CD4-positive, alpha-beta T cell treated with Interleukin-4 for 1 hour (primary cell): ENCODE measurements at regions not wholly inside any gene's neighbourhood (a gene's known extent, or its start where the extent isn't known, plus 50 kb on each side); places are given as distances from the start of the nearest gene placed in this dataset.
"Not testable (repeated sequence)": the region's sequence is repeated elsewhere in the genome, so short reads cannot be mapped to it uniquely, and the experiment has no call there.

Experiments
- DNase-seq, 2 donors: peaks; one replicate each; pipeline ENCODE4 v3.0.0-alpha.2; 2020 to 2022

DNA sequence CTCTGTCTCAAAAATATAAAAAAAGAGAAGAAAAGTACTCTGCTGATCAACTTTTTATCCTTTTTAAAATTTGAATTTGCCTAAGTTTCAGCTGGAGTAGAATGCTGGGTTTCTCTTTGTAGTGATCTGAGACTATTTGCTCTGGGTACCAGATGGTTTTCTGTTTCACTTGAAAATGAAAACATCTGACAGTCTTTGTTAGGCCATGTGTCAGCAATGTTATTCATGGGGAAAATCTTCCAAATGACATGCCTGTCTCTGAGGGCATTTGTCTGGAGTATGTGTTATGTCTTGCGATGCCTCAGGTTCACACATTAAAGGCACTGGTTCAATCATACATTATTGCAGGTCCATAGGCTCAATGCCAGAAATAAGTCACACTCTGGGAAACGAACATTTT is 175.3 kb upstream of the TMEM229A start:
- no peak for DNase-seq

DNA sequence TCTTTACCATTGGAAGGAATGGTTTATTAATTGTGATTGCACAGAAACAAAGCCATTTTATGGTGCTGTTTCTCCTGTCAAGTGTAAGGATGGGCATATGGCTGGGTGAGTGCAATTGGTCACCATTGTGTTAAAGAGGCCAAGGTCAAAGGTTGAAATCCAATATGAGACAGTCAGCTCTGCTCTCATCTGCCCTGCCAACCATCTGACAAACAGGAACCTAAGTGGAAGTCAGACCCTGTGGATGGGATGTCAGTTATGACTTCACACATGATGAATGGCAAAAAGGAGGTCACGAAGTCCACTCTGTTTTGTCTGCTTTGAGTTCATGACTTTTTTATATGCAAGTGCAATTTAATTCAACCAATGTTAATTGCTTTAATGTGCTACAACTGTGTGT is 172.7 kb upstream of the TMEM229A start:
- DNase-seq: no peak

DNA sequence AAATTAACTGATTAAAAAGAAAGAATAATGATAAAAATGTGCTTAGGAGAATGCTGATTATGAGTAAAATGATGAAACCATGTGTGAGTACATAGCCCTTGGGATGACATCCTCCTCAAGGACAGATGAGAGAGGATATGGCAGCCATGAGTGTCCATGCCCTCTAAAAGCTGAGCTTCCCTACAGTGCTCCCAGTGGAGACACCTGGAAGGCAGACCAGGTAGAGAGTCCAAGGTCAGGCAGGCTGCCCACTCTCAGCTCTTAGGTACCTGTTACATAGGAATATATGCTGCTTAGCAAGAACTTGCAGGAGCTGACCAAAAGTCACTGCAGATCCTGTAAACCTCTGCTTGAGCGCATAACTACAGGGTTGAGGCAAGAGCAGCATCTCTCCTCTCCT is 169.7 kb upstream of the TMEM229A start:
- DNase-seq: no peak

DNA sequence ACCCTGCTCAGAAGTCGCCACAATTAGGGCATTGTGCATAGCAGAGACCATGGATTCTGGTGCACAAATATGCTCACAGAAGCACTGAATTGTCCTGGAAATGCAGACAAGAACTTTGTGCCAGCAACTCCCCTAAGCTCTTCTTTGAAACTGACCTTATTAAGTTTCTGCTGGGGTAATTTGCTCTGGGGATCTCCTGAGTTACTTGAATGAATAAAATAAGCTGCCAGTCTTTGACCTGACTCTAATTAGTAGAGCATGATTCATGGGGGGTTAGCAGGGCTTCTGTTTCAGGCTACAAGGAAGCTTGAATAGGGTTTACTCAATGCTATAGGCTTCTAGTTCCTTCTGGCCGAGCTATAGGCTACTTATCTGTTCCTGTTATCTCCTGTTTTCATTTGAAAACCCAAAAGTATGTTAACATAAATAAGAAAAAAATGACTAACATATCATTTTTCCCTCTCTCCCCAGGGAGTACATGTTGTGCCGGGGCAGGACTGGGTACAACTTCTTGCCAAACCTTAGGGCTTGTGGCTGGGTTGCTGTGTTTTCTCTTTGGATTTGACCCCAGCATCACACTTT is 169.0 kb upstream of the TMEM229A start:
- DNase-seq: no peak

DNA sequence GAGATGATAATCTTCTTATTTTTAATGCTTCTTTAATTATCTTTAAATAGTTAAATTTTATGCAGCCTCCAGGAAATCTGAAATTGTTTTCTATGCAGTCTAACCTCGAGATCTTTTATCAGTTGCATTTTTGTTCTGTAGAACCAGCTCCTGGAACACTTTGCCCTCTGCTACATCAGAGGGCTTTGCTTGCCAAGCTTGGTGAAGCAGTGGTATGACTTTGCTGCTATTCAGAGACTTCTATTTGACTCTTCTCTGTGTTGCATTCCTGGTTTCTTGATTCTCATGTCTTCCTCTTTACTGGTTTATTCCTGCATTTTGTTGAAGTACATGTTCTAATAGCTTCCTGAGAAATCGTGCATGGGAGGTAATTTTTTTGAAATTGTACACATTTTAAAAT is 163.7 kb upstream of the TMEM229A start:
- no peak for DNase-seq

DNA sequence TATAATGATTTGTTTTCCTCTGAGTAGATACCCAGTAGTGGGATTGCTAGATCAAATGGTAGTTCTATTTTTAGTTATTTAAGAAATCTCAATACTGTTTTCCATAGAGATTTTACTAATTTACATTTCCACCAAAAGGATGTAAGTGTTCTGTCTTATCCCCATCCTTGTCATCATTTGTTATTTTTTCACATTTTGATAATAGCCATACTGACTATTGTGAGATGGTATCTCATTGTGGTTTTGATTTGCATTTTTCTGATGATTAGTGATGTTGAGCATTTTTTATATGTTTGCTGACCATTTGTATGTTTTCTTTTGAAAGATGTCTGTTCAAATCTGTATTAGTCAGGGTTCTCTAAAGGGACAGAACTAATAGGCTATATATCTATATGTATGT is 160.0 kb upstream of the TMEM229A start:
- DNase-seq: no peak

DNA sequence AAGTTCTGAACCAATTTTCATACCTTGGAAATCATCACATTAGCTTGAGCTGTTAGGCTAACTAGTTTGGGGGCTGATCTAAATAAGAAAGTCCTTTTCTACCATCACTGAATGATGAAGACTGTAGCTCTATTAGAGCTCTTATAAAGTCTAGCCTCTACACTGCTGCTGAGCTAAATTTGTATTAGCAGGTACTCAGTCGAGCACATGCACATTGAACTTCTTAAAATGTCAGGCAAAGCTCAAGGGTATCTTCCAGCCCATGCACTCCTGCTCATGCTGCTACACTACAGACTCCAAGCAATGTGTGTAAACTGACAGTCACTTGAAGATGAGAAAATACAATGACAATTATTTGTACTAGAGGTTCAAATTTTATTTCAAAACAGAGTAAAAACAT is 158.8 kb upstream of the TMEM229A start:
- DNase-seq: no peak

DNA sequence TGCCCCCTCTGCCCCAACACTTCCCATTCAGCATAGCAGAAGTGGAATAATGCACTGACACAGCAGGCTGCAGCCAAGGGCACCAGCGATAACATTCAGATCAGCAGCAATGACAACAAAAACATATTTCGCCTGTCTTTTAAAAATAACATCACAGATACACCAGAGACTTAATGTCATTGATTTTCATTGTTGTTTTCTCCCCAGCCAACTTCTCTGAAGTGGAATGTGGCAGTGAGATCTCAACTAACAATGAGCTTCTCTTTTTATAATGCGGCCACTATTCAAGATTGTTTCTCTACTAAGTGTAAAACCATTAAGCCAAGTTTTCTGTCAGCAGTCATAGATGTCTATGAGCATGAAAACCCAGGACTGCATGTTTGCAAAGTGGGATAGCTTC is 158.2 kb upstream of the TMEM229A start:
- no peak for DNase-seq

DNA sequence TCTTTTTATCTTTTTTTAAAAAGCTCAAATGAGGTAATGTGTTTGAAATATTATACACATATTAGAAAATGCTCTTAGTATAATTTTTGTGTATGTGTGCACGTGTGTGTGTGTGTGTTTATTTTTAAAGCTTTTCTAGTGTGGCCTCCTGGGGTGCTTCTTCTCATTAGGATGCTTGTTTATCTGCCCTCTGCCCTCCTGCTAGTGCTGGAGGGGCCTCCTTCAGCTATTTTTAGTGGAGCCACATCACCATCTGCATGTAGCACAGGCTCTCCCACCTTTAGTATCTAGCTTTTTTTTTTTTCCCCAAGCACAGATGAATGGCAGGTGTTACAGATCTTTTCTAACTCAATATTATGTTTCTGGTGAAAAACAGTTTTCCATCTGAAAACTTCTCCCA is 155.7 kb upstream of the TMEM229A start:
- DNase-seq: no peak

DNA sequence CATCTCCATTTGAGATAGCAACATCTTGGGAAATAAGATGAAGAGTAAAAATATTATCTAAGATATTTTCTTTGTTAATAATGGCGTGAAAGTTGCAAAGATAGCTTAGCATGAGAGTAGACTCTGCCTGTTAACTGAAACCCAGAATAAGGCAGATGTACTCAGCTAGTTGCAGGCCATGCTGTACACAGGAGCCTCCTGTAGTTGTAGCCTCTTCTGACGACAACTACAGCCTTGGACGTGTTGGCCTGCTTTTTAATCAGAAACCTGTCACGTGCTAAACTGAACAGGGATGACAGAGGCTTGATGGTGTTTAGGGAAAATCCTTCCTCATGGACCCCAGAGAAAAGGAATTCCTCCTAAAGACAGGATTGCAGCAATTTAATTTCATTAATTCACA is 155.1 kb upstream of the TMEM229A start:
- no peak for DNase-seq

DNA sequence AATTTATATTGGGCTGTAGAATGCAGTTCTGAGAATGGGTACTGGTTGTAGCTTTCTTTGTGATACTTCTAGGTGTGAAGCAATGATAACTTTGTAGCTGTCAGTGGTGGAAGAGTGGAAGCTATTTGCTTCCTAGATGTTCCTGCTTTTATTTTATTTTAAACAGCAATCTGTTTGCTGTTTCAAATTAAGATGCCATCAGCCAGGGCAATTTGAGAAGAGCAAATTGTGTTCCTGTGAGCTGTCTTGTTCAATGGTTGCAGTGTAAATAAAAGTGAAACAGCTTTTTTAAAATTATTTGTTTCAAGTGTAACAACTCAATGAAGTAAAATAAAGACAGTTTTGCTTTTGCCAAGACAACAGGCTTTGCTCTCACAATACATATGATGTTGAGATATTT is 150.8 kb upstream of the TMEM229A start:
- DNase-seq: no peak

DNA sequence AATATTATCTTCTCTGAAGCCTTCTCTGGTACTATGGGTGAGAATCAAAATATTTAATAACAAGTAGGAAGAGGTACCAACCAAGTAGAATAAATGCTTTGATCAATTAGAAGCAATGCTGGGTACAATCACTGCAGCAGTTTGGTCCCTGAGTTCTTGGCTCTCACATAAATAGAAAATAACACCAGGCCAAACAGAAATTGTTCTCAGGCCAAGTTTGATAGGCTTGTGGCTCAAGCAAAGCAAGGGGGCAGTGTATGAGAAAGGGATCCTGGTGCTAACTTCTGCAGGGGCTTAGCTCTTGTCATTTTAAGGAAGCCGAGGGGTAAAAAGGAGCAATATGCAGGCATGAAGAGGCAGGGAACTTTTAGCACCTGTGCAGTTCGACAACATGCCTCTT is 146.8 kb upstream of the TMEM229A start:
- DNase-seq: no peak

DNA sequence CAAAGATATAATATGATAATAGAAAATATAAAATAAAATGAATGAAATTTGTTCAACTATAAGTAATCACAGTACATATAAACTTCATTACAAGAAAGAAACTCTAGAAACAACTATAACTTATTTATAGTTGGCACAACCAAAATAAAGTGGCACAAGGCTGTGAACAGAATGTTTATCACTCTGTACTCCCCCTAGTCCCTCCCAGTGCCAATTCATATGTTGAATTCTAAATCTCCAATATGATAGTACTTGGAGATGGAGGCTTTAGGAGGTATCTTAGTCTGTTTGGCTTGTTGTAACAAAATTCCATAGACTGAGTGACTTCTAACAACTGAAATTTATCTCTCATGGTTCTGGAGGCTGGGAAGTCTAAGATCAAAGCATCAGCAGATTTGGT is 145.0 kb upstream of the TMEM229A start:
- no peak for DNase-seq

DNA sequence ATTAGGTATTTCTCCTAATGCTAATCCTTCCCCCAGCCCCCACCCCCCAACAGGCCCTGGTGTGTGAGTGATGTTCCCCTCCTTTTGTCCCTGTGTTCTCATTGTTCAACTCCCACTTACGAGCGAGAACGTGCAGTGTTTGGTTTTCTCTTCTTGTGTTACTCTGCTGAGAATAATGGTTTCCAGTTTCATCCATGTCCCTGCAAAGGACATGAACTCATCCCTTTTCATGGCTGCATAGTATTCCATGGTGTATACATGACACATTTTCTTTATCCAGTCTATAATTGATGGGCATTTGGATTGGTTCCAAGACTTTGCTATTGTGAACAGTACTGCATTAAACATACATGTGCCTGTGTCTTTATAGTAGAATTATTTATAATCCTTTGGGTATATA is 138.9 kb upstream of the TMEM229A start:
- DNase-seq: not testable (repeated sequence)

DNA sequence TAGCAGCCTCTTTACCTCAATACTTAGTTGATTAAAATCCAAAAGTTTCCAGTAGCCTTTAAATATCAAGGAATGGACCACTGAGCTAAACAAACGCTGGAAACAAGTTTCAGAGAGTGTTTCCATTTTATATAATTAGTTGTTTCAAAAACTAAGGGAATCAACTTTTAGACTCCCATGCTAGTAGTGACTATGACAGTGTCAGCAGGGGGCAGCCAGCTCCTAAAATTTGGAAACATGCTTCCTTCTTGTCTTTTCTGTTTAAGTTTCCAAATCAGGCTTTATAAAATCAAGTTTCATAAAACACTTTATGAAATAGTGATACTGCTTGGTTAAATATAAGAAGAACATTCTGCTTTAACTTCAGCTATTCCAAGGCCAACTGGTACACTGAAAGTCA is 138.2 kb upstream of the TMEM229A start:
- DNase-seq: no peak

DNA sequence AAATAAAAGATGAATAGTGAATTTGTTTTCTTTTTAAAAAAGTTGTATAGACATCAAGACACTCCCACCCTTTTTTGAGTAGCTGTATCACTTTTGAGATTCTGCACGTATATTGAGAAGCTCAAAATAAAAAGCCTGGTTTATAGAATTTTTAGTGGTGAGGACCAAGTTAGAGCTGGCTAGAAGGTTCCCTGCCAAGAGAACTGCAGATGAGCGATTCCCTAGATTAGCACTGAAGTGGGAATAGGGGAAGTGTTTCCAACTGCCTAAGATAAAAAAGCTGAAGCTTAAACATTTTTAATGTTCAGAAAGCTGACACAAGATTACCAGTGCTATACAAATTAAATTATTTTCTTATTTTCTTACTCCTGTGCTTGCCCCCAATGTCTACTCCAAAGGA is 135.7 kb upstream of the TMEM229A start:
- DNase-seq: no peak

DNA sequence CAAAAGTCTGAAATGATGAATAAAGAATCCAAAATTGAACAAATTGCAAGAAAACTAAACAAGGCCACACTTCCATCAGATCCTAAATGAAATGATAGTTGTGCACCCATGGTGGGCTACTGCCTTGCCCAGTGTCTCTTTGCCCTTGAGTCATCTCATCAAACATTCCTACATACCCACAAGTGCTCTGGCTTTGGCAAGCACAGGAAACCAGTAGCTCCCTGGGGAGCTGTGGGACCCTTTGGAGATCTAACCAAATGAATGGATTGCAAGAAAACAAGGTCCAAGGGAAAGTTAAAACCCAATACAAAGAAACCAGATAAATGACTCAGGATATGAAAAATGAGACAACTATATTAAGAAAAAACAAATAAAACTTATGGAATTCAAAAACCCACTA is 129.8 kb upstream of the TMEM229A start:
- no peak for DNase-seq

DNA sequence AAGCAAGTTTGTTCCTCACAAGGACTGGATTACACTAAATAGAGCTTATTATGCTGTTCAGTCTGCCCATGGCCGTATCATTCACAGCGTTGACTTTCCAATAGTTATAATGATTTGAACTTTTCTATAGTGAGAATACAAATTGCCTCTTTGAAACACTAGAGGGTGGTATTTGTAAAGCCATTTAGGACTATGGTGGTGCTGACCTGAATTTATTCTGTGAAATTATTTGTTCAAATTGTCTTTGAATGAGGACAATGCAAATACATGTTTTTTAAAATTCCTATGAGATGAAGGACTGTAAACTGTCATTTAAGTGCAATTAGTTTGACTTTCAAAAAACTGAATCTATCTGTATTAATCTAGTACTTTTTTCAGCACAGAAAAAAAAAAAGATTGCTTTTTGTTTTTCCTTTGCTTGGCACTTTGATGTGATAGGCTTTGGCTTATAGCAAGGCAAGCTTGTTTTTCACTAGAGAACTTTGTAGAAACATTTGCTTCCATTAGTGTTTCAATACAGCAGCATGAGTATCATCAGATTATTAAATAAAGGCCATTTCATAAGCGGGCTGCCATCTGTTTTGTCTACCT is 122.7 kb upstream of the TMEM229A start:
- DNase-seq: no peak

DNA sequence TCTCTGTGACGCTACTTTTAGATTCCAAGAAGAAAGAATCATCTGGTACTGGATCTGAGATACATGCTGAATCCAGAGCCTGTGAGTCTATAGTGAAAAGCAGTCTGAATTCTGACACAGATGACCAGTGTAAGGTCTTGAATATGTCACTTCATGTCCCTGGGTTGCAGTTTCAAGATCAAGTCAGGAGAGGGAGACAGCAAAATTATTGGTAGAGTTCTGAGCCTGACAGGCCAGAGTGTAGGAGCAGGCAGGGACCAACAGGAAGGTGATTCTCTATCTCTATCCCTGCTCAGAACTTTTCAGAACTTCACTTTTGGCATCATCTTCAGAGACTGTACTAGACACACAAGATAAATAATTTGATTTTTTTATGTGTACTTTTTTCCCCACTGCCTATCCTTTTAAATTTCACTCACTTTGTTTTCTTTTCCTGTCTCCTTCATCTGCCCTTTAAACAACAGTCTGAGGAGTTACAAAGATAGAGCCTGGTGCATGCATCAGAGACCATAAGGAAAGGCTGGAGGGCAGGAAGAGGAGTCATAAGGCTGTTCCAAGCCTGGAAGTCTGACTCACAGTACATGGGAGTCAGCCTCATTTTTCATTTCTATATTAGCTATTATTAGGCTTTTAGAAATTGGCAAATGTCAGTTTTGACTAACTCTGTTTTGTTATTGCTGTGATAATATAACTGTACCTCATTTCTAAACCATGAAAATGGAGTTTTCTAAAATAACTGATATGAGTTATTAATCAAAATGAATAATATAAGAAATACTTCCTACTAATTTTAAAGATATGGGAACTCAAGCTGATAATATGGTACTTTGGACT is 120.2 kb upstream of the TMEM229A start:
- DNase-seq: no peak

DNA sequence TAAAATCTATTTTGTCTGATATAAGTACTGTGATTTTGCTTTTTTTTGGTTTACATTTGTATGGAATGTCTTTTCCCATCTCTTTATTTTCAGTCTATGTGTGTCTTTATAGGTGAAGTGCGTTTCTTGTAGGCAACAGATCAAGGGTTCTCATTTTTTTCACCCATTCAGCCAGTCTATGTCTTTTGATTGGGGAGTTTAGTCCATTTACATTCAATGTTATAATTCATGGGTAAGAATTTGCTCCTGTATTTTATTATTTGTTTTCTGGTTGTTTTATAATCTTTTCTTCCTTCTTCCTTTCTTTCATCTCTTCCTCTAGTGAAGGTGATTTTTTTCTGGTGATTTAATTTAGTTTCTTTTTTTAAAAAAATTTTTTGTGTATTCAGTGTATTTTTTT is 104.8 kb upstream of the TMEM229A start:
- DNase-seq: no peak

DNA sequence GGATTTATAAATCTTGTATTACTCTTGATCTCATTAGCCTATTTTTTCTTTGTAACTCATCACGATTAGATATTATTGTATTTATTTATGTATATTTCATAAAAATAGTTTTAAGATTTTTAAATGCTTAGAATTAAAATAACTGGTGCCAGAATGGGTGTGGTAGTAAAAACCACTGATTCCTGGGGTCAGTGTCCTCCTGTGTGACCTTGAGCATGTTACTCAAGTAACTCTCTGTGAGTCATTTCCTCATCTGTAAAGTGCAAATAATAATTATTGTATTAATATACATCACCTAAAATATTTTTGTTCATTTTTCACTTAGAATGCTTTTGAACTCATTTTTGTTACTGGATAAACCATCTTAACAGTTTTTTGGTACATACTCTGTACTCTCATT is 91.3 kb upstream of the TMEM229A start:
- no peak for DNase-seq

DNA sequence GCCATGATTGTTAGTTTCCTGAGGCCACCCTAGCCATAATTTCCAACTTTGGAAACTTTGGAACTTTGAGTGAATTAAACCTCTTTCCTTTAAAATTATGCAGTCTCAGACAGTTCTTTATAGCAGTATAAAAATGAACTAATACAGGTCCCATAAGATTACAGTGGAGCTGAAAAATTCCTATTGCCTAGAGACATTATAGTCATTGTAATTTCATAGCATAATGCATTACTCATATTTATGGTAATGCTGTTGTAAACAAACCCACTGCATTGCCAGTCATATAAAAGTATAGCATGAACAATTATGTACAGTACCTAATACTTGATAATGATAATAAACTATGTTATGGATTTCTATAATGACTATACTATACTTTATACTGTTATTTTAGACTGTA is 88.0 kb upstream of the TMEM229A start:
- no peak for DNase-seq

DNA sequence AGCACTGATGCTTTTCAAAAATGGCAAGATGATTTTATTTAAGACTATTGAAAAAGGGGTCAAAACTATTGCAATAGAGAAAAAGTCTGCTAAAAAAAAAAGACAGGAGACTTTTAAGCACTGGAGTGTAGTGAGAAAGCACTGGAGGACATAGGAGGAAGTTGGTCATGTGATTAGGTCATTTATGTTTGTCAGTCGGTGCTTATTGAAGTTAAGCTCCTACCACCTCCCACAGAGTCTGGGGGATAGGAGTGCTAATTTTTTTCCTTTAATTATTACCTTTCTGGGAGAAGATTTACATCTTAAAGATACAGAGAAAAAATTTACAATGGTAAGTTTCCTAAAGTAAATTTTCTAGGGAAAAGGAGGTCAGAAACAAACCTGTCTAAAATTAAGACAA is 80.2 kb upstream of the TMEM229A start:
- no peak for DNase-seq

DNA sequence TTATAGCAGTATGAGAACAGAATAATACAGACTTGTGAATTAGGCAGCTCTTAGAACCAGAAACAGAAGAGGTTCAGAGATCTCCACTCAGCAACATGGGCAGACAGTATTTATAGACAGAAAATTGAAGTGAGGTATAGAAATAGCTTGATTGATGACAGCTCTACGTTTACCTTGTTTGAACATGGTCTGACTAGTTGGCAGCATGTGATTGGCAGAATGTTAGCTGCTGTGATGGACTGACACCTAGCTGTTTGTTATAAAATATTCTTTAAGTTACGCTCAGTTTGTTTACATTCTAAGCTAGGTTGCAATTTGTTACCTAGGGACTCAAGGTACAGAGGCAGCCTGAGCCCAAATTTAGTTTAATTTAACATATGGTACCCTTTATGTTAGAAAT is 73.7 kb upstream of the TMEM229A start:
- no peak for DNase-seq
